Ovary (tissue), 3 donors: ENCODE measurements at regions not wholly inside any gene's neighbourhood (a gene's known extent, or its start where the extent isn't known, plus 50 kb on each side); places are given as distances from the start of the nearest gene placed in this dataset.

Experiments used
- CTCF ChIP-seq, 3 donors: fragments of 450-650 bp in 2 of 3; fragments of 200-600 bp in 1 of 3; IDR thresholded peaks; one replicate each; pipeline versions ENCODE4 v1.5.1 to v1.8.0; 2016 to 2022; ENCODE audit warnings: antibody characterized with exemption in 3 of 3, mild to moderate bottlenecking in 1 of 3
- EP300 ChIP-seq: sonication (generic); formaldehyde crosslinking; IDR thresholded peaks from one replicate; pipeline ENCODE4 v1.6.1; 2017; ENCODE audit warnings: antibody characterized with exemption
- POLR2A ChIP-seq: fragments of 450-650 bp; IDR thresholded peaks from one replicate; pipeline ENCODE4 v1.6.1; 2017; ENCODE audit warnings: antibody characterized with exemption, mild to moderate bottlenecking, moderate library complexity
- donor health status: DM: no; HTN: no; CAD: no.

- TF ChIP-seq POLR2A (no peak), CTCF (IDR thresholded peaks at IDR 0.05) (no peak), EP300 (no peak)
Observed at GRCh38 chr5:155989879-155990278, 337.1 kb upstream of the SGCD start.
